ENCODE measurements at regions not wholly inside any gene's neighbourhood (a gene's known extent, or its start where the extent isn't known, plus 50 kb on each side); places are given as distances from the start of the nearest gene placed in this dataset.

GRCh38 chr17:52237151-52237550 is 78.6 kb upstream of the CA10 start (continued):
- TF ChIP-seq FOSL2 (IDR thresholded peaks at IDR 0.05; ENCODE audit: borderline replicate concordance, low read depth), result no peak
- no peak for TF ChIP-seq EP300 (IDR thresholded peaks at IDR 0.05; ENCODE audit: borderline replicate concordance in 1 of 2, low read depth in 1 of 2, low read length in 1 of 2)
- no peak for TF ChIP-seq TAF1 (IDR thresholded peaks at IDR 0.05; ENCODE audit: borderline replicate concordance, low read depth, low read length)
- no peak for TF ChIP-seq ELF1 (IDR thresholded peaks at IDR 0.05)
- TF ChIP-seq TCF12 (IDR thresholded peaks at IDR 0.05), result no peak
- TF ChIP-seq GATA2 (CRISPR knock-in tag; IDR thresholded peaks at IDR 0.05), result no peak
- no peak for TF ChIP-seq JUND (IDR thresholded peaks at IDR 0.05)

DNA sequence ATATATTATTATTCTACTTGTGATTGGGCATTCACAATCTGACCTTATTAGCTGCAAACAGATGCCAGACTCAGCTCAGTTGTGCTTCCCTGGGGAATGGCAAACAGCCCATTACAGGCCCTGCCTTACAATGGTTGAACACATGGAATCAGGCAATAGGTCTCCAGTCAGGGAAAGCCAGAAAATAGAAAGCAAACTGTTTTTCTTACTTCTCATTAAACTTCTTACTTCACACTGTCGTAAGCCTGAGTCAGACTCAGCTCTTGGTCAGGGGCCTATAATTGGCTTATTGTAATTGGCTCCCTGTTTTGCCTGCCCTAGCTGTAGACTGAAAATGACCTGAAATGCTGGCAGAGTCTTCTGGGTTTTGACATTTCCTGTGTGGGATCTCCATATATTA is 77.0 kb upstream of the CA10 start:
- Histone ChIP-seq H3K79me2 (ENCODE audit: insufficient read depth) (no peaks in the 10 kb centered on the region), H4K20me1 (ENCODE audit: insufficient read depth) (no peaks in the 10 kb centered on the region), H3F3A (replicated peaks; ENCODE audit: insufficient read depth) (no peaks in the 10 kb centered on the region), H3K4me1 (ENCODE audit: control insufficient read depth in 1 of 2, insufficient read depth in 2 of 2, low read depth in 1 of 2, low read length in 1 of 2) (peaks cover 0 to 2% of the 10 kb centered on the region in 2 experiments; a peak in 1 of 4 replicates), H3K9ac (no peak overlapping the region), H3K27ac (ENCODE audit: low read depth in 2 of 2, low read length in 1 of 2) (no peak overlapping the region), H2AFZ (ENCODE audit: low read depth) (no peak overlapping the region), H3K9me2 (no peaks in the 10 kb centered on the region), H3K9me3 (no peaks in the 10 kb centered on the region), H3K4me3 (ENCODE audit: low read depth in 2 of 2, low read length in 1 of 2) (no peak overlapping the region), H3K4me2 (no peak overlapping the region), H3K27me3 (ENCODE audit: insufficient read depth) (no peaks in the 10 kb centered on the region), H3K36me3 (replicated peaks in 1 of 2; ENCODE audit: control insufficient read depth in 1 of 2, insufficient read depth in 2 of 2, low read length in 1 of 2) (no peaks in the 10 kb centered on the region)
- DNase-seq, result no peak
- ChIA-PET CTCF (no interaction called here), POLR2A (no interaction called here)
- TF ChIP-seq CTCF (IDR thresholded peaks at IDR 0.05) (no peak), POLR2AphosphoS5 (IDR thresholded peaks at IDR 0.05; ENCODE audit: low read depth, low read length) (no peak)
- TF ChIP-seq, protein P1, sequence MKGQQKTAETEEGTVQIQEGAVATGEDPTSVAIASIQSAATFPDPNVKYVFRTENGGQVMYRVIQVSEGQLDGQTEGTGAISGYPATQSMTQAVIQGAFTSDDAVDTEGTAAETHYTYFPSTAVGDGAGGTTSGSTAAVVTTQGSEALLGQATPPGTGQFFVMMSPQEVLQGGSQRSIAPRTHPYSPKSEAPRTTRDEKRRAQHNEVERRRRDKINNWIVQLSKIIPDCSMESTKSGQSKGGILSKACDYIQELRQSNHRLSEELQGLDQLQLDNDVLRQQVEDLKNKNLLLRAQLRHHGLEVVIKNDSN (IDR thresholded peaks at IDR 0.05; ENCODE audit: borderline replicate concordance, low read depth), result no peak
- WGBS (ENCODE audit: low lambda C conversion rate), result 17% methylated on average over 1 of the region's 1 CpG

GRCh38 chr17:52233632-52234031 is 75.1 kb upstream of the CA10 start:
- H3K79me2 ChIP-seq (ENCODE audit: insufficient read depth), result no peaks in the 10 kb centered on the region
- no peak overlapping the region for H3K27ac ChIP-seq (ENCODE audit: low read depth in 2 of 2, low read length in 1 of 2)
- POLR2A ChIA-PET, result no interaction called here
- H3K4me1 ChIP-seq (ENCODE audit: control insufficient read depth in 1 of 2, insufficient read depth in 2 of 2, low read depth in 1 of 2, low read length in 1 of 2), result peaks cover 0 to 2% of the 10 kb centered on the region in 2 experiments; a peak in 1 of 4 replicates
- H3K27me3 ChIP-seq (ENCODE audit: insufficient read depth), result no peaks in the 10 kb centered on the region
- no peak for TF ChIP-seq EP300 (IDR thresholded peaks at IDR 0.05; ENCODE audit: borderline replicate concordance in 1 of 2, low read depth in 1 of 2, low read length in 1 of 2)
- no peak for TF ChIP-seq FOSL2 (IDR thresholded peaks at IDR 0.05; ENCODE audit: borderline replicate concordance, low read depth)
- no peak for TF ChIP-seq RCOR1 (IDR thresholded peaks at IDR 0.05; ENCODE audit: low read length)
- H2AFZ ChIP-seq (ENCODE audit: low read depth), result no peak overlapping the region
- no peak overlapping the region for H3K4me3 ChIP-seq (ENCODE audit: low read depth in 2 of 2, low read length in 1 of 2)
- H3K4me2 ChIP-seq, result no peak overlapping the region
- no peaks in the 10 kb centered on the region for H3K9me3 ChIP-seq
- no peaks in the 10 kb centered on the region for H3K9me2 ChIP-seq
- CTCF ChIA-PET, result interaction anchor here (0.8 kb wide), 1 partner anchor 20 kb away, joined by 3 read pairs; no protein-coding TSS in a partner anchor
- H3K36me3 ChIP-seq (replicated peaks in 1 of 2; ENCODE audit: control insufficient read depth in 1 of 2, insufficient read depth in 2 of 2, low read length in 1 of 2), result no peaks in the 10 kb centered on the region
- H3K9ac ChIP-seq, result no peak overlapping the region
- no peak for DNase-seq
- H4K20me1 ChIP-seq (ENCODE audit: insufficient read depth), result no peaks in the 10 kb centered on the region
- H3F3A ChIP-seq (replicated peaks; ENCODE audit: insufficient read depth), result no peaks in the 10 kb centered on the region
- 27% methylated on average over 1 of the region's 1 CpG for WGBS (ENCODE audit: low lambda C conversion rate)
